Retinal pigment epithelial cell (primary cell): ENCODE measurements at regions not wholly inside any gene's neighbourhood (a gene's known extent, or its start where the extent isn't known, plus 50 kb on each side); places are given as distances from the start of the nearest gene placed in this dataset.

ENCODE experiments used
- DNase-seq: peaks from one replicate; pipeline ENCODE4 v3.0.0-alpha.2; 2010; ENCODE audit warnings: low read depth
- H3K4me3 ChIP-seq: 2 replicates; pipeline ENCODE4 v1.5.1; 2011; ENCODE audit warnings: mild to moderate bottlenecking, low read length, control low read depth, moderate library complexity
- CTCF ChIP-seq: conservative IDR thresholded peaks from 2 replicates; pipeline ENCODE4 v1.5.1; 2011; ENCODE audit warnings: low read depth, low read length, control low read depth, inconsistent platforms

- H3K4me3 ChIP-seq, result no peak overlapping the region
- DNase-seq, result no peak
- no peak for TF ChIP-seq CTCF
Measured at GRCh38 chr4:38377195-38377594, 286.8 kb upstream of the KLF3 start.

GRCh38 chr4:38378478-38378877 is 285.5 kb upstream of the KLF3 start:
- no peak overlapping the region for H3K4me3 ChIP-seq
- TF ChIP-seq CTCF, result no peak

GRCh38 chr4:38381788-38382187 is 282.2 kb upstream of the KLF3 start:
- H3K4me3 ChIP-seq, result no peak overlapping the region
- TF ChIP-seq CTCF, result no peak
- no peak for DNase-seq

More at GRCh38 chr4:38378478-38378877, 285.5 kb upstream of the KLF3 start:
- no peak for DNase-seq

GRCh38 chr4:38382520-38382919 is 281.5 kb upstream of the KLF3 start:
- TF ChIP-seq CTCF, result no peak
- H3K4me3 ChIP-seq, result no peak overlapping the region
- DNase-seq, result no peak

GRCh38 chr4:38383646-38384121 is 280.3 kb upstream of the KLF3 start:
- no peak for TF ChIP-seq CTCF
- DNase-seq, result no peak
- no peak overlapping the region for H3K4me3 ChIP-seq

GRCh38 chr4:38385093-38386004 is 278.6 kb upstream of the KLF3 start:
- no peak for DNase-seq
- TF ChIP-seq CTCF, result no peak
- no peak overlapping the region for H3K4me3 ChIP-seq
